ENCODE measurements at regions not wholly inside any gene's neighbourhood (a gene's known extent, or its start where the extent isn't known, plus 50 kb on each side); places are given as distances from the start of the nearest gene placed in this dataset.

DNA sequence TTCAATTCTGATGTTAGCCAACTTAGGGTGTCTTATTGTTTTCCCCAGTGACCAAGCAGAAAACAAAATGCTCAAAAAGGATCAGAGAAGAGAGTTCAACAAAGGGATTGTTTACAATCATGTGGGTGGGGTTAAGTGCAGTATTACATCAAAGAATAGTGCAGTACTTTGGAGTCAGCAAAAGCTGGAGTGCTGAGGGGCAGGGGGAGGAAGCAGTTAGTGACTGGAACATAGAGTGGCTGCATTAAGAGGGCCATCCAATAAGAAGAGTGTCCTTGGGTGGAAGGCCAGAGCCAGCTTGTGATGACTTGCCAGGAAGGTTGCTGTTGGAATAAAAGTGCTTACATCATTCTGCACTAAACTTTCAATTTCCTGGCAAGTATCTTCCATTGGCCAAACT, 175.5 kb downstream of the CYYR1 start:
- TF ChIP-seq ZBTB7A (IDR thresholded peaks at IDR 0.05; ENCODE audit: low read depth) (no peak), CREB1 (IDR thresholded peaks at IDR 0.05; ENCODE audit: low read depth) (no peak), TAF1 (IDR thresholded peaks at IDR 0.05; ENCODE audit: low read depth) (no peak), EGR1 (IDR thresholded peaks at IDR 0.05) (no peak), YY1 (IDR thresholded peaks at IDR 0.05; ENCODE audit: low read depth) (no peak), EP300 (IDR thresholded peaks at IDR 0.05; ENCODE audit: borderline replicate concordance) (no peak), CEBPB (IDR thresholded peaks at IDR 0.05) (no peak), RAD21 (IDR thresholded peaks at IDR 0.05; ENCODE audit: low read depth) (no peak), TCF12 (IDR thresholded peaks at IDR 0.05; ENCODE audit: low read depth) (no peak)
- TF ChIP-seq, protein P1, sequence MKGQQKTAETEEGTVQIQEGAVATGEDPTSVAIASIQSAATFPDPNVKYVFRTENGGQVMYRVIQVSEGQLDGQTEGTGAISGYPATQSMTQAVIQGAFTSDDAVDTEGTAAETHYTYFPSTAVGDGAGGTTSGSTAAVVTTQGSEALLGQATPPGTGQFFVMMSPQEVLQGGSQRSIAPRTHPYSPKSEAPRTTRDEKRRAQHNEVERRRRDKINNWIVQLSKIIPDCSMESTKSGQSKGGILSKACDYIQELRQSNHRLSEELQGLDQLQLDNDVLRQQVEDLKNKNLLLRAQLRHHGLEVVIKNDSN (IDR thresholded peaks at IDR 0.05): no peak
- TF ChIP-seq, protein P2, sequence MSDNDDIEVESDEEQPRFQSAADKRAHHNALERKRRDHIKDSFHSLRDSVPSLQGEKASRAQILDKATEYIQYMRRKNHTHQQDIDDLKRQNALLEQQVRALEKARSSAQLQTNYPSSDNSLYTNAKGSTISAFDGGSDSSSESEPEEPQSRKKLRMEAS (IDR thresholded peaks at IDR 0.05): no peak
- TF ChIP-seq, protein P3, sequence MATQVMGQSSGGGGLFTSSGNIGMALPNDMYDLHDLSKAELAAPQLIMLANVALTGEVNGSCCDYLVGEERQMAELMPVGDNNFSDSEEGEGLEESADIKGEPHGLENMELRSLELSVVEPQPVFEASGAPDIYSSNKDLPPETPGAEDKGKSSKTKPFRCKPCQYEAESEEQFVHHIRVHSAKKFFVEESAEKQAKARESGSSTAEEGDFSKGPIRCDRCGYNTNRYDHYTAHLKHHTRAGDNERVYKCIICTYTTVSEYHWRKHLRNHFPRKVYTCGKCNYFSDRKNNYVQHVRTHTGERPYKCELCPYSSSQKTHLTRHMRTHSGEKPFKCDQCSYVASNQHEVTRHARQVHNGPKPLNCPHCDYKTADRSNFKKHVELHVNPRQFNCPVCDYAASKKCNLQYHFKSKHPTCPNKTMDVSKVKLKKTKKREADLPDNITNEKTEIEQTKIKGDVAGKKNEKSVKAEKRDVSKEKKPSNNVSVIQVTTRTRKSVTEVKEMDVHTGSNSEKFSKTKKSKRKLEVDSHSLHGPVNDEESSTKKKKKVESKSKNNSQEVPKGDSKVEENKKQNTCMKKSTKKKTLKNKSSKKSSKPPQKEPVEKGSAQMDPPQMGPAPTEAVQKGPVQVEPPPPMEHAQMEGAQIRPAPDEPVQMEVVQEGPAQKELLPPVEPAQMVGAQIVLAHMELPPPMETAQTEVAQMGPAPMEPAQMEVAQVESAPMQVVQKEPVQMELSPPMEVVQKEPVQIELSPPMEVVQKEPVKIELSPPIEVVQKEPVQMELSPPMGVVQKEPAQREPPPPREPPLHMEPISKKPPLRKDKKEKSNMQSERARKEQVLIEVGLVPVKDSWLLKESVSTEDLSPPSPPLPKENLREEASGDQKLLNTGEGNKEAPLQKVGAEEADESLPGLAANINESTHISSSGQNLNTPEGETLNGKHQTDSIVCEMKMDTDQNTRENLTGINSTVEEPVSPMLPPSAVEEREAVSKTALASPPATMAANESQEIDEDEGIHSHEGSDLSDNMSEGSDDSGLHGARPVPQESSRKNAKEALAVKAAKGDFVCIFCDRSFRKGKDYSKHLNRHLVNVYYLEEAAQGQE (IDR thresholded peaks at IDR 0.05; ENCODE audit: low read depth): no peak

Measured in Ishikawa (cell line).